HG03460 (cell line): ENCODE measurements at regions not wholly inside any gene's neighbourhood (a gene's known extent, or its start where the extent isn't known, plus 50 kb on each side); places are given as distances from the start of the nearest gene placed in this dataset.

Source experiments
- ATAC-seq: cut with Tn5 transposase; IDR thresholded peaks from one replicate; pipeline ENCODE4 v1.9.1; 2021; ENCODE audit not compliant: unreplicated experiment

DNA sequence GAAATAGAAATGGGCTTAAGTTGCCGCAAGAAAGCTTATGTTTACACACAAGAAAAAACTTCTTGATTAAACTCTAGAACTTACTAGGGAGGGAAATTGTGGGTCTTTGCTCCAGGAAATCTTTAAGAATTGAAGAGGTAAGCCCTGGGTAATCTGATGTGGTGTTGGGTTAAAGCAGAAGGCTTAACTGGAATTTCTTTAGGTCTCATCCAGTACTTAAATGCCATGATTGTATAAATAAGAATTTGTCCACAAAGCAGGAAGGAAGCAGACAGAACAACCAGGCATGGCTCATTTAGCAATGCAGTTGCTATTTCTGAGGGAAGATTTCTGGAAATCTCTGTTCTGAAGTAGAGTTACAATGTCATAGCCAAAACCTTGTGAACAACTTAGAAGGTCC lies 360.4 kb downstream of the KLF5 start:
- no peak for ATAC-seq

- no peak for ATAC-seq
Measured at GRCh38 chr13:73417012-73417615, 358.3 kb downstream of the KLF5 start.

DNA sequence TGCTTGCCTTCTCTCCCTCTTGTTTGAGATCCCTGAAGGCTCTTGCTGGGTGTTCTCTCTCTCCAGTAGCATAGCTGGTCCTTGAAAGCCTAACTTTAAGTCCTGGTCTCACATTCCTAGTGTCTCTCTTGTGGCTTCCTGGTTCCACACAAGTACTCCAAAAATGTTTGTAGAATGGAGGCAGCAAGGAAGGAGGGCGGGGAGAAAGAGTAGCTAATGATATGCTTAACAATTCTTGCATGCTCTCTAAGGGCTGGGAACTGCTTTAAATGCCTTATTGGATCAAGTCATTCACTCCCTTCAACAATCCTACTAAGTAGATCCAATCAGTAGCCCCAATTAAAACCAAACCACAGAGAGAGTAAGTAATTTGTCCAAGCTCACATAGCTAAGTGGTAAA lies 357.3 kb downstream of the KLF5 start:
- no peak for ATAC-seq

GRCh38 chr13:73413656-73414055 lies 354.9 kb downstream of the KLF5 start:
- no peak for ATAC-seq

- no peak for ATAC-seq
Measured at GRCh38 chr13:73412933-73413332, 354.1 kb downstream of the KLF5 start.

DNA sequence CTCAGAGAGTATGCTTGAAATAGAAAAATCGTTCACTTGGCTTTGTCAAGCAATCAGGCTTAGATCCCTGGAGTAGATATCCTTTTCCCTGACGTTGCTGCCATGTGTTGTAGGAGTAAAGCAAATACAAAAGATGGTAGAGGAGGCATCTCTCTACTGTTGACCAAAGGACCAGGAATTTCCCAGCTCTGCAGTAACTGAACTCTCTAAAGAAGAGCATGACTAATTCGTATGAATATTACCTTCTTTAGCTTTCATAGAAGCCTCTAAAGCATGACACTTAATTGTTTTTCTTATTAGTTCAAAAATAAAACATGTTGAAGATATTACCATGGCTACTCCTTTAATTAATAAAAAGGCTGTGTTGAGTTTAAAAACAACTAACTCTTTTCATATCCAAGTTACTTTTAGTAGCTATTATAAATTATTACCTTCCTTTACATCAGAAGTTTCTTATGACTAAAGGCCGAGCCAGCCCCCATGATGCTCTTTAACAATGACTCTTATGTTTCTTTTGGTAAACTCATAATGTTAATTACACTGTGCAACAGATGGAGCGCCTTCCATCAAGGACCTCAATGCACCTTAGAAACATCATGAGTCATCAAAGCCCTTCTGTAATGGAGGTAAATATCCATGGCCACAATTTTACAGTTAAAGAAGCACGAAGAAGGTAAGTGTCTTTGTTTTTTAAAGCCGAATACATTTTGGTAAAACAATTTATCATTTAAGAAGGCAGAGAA lies 352.4 kb downstream of the KLF5 start:
- ATAC-seq = no peak

DNA sequence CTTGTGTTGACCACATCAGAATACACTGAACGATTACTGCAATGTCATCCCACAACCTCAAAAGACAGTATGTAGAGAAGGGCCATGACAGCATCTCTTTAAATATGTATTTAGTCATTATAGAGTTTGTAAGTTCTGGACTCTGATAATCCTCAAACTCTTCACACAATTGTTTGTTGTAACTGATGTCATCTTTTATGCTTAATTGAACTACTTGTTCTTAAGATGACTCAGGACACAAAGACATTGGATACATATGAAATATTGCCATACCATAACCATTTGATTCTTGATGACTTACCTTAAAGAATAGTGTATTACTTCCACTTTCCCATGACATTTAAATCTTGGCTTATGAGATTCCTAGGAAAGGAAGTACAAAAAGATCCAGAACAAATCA lies 347.6 kb downstream of the KLF5 start:
- no peak for ATAC-seq

DNA sequence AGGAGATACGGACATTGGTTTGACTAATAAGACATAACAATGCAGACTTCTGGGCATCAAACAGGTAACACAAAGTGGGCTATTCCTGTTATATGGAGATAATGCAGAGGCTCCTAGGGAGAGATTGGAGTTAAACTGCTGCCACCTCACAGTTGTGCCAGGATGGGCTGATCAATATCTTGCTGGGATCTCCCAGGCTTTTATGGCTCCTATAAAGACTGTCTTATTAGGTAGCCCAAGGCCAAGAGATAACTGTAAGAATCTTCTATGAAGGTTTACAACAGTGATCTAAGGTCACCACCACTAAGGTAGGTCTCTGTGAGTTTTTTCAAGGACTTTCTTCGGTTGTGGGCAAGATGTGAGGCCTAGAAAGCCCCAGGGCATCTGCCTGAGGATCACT lies 345.8 kb downstream of the KLF5 start:
- ATAC-seq = no peak

DNA sequence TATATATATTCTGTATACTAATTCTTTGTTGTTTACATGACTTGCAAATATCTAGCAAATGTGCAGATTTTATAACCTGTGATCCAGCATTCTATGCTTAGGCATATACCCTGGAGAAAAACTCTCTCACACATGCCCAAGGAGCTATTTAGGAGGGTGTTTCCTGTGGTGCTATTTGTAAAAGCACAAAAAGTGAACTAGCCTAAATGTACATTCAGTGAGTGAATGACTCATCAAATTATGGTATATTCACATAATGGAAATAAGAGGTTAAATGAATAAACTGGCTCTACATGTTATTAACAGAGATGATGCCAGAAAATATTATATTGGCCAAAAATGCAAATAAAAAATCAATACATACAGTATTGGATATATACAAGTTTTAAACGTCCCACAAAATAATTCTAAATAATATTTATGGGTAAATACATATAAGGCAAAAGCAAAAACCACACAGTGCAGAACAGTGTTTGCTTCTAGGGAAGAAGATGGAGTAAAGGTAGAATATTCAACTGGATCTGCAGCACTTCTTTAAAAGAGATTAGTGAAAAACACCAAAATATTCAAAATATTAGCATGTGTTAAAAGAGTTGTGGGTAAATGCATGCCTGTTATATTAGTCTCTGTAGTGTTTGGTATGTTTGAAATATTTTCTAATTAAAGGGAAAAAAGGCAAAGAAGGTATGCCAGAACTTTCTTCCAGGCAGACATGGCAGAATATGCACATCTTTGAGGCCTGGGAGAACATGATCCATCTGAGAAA lies 344.7 kb downstream of the KLF5 start:
- no peak for ATAC-seq

- ATAC-seq = no peak
Measured at GRCh38 chr13:73401769-73402168, 343.0 kb downstream of the KLF5 start.

DNA sequence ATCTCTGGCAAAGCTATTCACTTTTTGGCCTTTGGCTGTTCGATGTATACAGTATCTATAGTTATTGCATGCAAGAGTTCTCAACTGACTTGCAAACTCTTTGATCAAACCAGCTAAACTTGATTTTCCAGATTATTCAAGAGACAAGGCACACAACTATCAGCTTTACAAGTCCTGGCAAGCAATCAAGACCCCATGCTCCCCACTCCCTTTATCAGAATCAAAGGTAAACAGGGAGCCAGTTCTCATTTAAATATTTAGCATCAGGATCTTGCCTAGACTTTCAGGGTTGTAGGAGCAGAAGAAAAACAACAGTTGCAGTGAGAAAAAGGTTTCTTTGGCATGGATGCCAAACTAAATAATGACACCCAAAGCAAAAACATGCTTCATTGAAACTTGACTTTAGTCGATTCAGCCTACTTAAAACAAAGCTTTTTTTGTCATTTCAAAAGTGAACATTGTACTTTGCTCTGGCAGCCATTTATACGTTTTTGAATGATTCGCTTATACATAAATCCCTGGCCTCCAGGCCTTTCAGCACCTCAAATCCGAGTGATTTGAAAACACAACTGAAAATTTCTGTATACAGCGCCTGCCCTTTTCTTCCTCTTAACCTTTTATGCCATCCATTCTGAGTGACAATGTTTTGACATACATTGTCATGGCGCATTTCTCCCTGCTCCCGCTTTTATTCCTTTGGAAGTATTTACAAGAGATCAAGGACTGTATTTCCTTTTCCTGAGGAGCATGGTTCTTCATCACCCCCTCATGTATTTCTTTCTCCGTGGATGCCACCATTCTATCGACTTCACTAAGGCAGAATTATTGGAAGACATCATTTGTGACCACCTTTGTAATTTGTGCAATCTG lies 340.8 kb downstream of the KLF5 start:
- ATAC-seq = no peak

DNA sequence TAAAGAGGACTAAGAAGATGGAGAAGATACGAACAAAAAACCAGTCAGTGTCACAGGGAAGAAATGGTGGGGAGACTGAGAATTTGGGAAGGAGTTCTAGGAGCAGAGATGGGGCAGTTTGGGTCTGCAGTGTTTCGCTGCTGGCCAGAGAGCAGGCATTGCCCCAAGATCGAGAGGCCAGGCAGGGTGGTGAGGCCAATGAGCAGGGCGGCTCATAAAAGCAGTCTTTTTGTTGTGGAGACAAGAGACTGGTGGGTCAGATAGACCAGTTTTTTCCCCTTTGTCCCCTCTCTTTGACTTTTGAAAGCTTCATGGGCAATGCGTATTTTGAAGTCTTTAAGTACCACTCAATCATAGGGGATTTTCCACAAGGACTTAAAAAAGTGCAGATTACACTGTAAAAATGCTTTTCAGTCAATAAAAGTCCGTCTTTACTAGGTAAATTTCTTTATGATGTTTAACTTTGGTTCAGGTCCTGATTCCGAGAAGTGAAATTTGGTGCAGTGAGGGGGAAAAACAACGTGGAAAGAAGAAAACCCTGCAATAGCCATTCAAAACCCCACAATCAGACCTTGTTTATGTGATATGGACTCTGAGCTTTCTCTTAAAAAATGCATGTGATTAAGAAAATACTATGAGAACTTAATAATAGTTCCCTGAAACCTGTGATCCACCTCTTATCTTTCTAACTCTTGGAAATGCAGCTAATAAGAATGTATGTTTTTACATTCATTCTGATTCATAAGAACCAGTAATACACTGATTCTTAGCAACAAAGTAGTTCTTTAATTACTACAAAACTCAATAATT lies 338.9 kb downstream of the KLF5 start:
- ATAC-seq = no peak

DNA sequence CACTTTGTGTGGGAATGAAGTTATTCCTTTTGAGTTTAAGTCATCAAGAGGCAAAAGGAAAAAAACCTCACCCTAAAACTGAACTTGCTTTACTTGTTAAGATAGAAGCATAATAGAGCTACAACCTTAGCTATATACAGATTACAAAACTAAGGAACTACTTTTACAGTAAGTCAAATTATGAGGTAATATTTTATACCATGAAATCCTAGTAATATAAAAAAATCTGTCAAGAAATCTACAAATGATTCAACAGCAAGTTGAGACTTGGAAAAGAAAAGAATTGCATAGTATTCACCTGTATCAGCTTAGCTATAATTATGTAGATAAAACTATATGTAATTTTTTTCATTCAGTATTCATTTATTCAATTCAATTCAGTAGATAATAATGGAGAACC lies 335.3 kb downstream of the KLF5 start:
- ATAC-seq = no peak

- no peak for ATAC-seq
Measured at GRCh38 chr13:73390100-73390499, 331.3 kb downstream of the KLF5 start.

- ATAC-seq = no peak
Measured at GRCh38 chr13:73388586-73388985, 329.8 kb downstream of the KLF5 start.

- no peak for ATAC-seq
Measured at GRCh38 chr13:73387318-73387717, 328.5 kb downstream of the KLF5 start.

DNA sequence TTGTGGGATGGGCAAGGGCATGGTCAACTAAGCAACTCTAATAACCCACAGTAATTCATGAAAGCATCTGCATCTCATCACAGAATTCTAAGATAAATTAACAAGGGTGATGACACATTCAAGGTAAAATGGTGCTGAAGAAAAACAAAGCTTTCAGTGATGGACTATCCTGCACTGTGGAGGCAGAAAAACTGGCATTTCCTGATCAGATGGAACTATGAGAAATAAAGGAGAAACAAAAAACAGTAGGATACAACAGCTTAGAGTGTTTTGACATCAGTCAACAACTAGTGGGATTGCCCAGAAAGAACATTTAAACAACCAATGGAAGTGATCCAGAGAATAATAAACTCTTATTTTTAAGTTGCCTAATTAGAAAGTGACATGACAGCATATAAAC lies 327.0 kb downstream of the KLF5 start:
- no peak for ATAC-seq

- no peak for ATAC-seq
Measured at GRCh38 chr13:73372666-73373627, 314.1 kb downstream of the KLF5 start.

DNA sequence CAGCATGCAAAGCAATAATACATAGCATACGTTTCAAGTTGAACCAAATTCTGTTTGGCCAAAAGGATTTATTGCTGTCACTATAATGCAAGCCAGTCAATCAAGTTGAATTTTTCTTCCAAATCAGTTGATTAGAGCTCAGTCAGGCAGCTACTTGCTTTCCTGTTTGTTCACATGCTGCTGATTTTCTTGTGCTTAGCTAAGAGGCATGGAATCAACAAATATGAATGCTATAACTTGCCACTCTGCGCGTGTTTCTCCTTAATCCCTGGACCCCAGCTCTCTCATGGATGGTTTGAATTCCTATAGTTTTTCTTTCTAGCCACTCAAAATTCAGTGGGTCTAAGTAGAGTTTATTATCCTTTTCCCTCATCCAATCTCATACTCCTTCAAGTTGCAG lies 311.3 kb downstream of the KLF5 start:
- no peak for ATAC-seq
